GM12878 (cell line): ENCODE measurements at regions not wholly inside any gene's neighbourhood (a gene's known extent, or its start where the extent isn't known, plus 50 kb on each side); places are given as distances from the start of the nearest gene placed in this dataset.

Experiments used
- ATAC-seq: fragments of 200-7000 bp; cut with Tn5 transposase; 3 replicates; pipeline ENCODE4 v1.9.1; 2020; ENCODE audit warnings: mild to moderate bottlenecking, moderate library complexity
- BruUV-seq: library from RNA; stranded (reverse); fragments of 400-500 nt; replicated peaks from 2 replicates; lab custom pipeline; 2021; lab: Mats Ljungman, UMichigan
- CTCF ChIA-PET: fragments of 300-600 bp; sonication (Branson Sonifier 250); formaldehyde crosslinking; extraction: SDS; loops from one replicate; lab custom pipeline; 2021; ENCODE audit warnings: inconsistent platforms; lab: Yijun Ruan, JAX
- POLR2A ChIA-PET: fragments of 350-600 bp; formaldehyde crosslinking; extraction: SDS; loops from one replicate; lab custom pipeline; 2021; ENCODE audit warnings: inconsistent platforms; lab: Charles Lee
- RAD21 ChIA-PET: fragments of 300-600 bp; sonication (Branson Sonifier 250); formaldehyde crosslinking; loops from one replicate; lab custom pipeline; 2023; ENCODE audit warnings: antibody characterized with exemption; ENCODE audit not compliant: unreplicated experiment; lab: Charles Lee
- SMC1A ChIA-PET: fragments of 300-600 bp; sonication (Branson Sonifier 250); formaldehyde crosslinking; loops from one replicate; lab custom pipeline; 2023; ENCODE audit not compliant: unreplicated experiment, uncharacterized antibody; lab: Charles Lee
- DNase-seq: peaks from one replicate; pipeline ENCODE4 v3.0.0-alpha.2; 2011; ENCODE audit warnings: low read depth, low spot score
- FAIRE-seq: peaks from 3 replicates; lab custom pipeline; 2011; peaks lifted over from hg19 to GRCh38; lab: Jason Lieb, UNC
- H2AFZ ChIP-seq: 2 replicates; pipeline ENCODE4 v1.6.0; 2011; ENCODE audit warnings: low read depth, low read length, control low read depth; ENCODE audit not compliant: control insufficient read depth
- H3K27ac ChIP-seq: 2 replicates; pipeline ENCODE4 v1.5.1; 2011; ENCODE audit warnings: control low read depth; ENCODE audit not compliant: control insufficient read depth, insufficient read depth
- H3K27me3 ChIP-seq, 2 experiments: replicated peaks in 1 of 2; 2 replicates each; pipeline versions ENCODE4 v1.6.0 to v1.6.1; 2011; ENCODE audit warnings: low read length in 1 of 2; ENCODE audit not compliant: control insufficient read depth in 2 of 2, insufficient read depth in 2 of 2
- H3K36me3 ChIP-seq, 2 experiments: 2 replicates each; pipeline ENCODE4 v1.5.1; 2011; ENCODE audit warnings: low read length in 1 of 2; ENCODE audit not compliant: control insufficient read depth in 2 of 2, insufficient read depth in 2 of 2
- H3K4me1 ChIP-seq: 2 replicates; pipeline ENCODE4 v1.6.1; 2011; ENCODE audit warnings: mild to moderate bottlenecking, low read length, moderate library complexity, mixed read lengths; ENCODE audit not compliant: control insufficient read depth, insufficient read depth
- H3K4me2 ChIP-seq: 2 replicates; pipeline ENCODE4 v1.6.0; 2011; ENCODE audit warnings: control low read depth; ENCODE audit not compliant: control insufficient read depth, insufficient read depth
- H3K4me3 ChIP-seq: fragments of 200-600 bp; sonication (generic); 2 replicates; pipeline ENCODE4 v1.5.1; 2016
- H3K79me2 ChIP-seq: 2 replicates; pipeline ENCODE4 v1.6.0; 2011; ENCODE audit warnings: low read length; ENCODE audit not compliant: control insufficient read depth, insufficient read depth
- H3K9ac ChIP-seq: 2 replicates; pipeline ENCODE4 v1.8.0; 2011; ENCODE audit warnings: low read length, control low read depth, mixed read lengths; ENCODE audit not compliant: control insufficient read depth, insufficient read depth
- H3K9me3 ChIP-seq: replicated peaks from 3 replicates; pipeline ENCODE4 v1.5.1; 2011; ENCODE audit warnings: mild to moderate bottlenecking, low read length; ENCODE audit not compliant: control insufficient read depth, insufficient read depth
- H4K20me1 ChIP-seq: 2 replicates; pipeline ENCODE4 v1.6.0; 2011; ENCODE audit not compliant: control insufficient read depth, insufficient read depth
- CHD1 ChIP-seq: IDR thresholded peaks from 2 replicates; pipeline ENCODE4 v1.6.1; 2012; ENCODE audit warnings: low read depth, low read length, improper control_type of control experiment
- CREB1 ChIP-seq: IDR thresholded peaks from 2 replicates; pipeline ENCODE4 v1.6.1; 2012; ENCODE audit warnings: low read depth, mild to moderate bottlenecking, inconsistent platforms
- FOS ChIP-seq: IDR thresholded peaks from 3 replicates; pipeline ENCODE4 v1.6.1; 2011; ENCODE audit warnings: borderline replicate concordance; ENCODE audit not compliant: insufficient read length; ENCODE audit errors: extremely low read depth
- GATAD2B ChIP-seq: fragments of 450-650 bp; conservative IDR thresholded peaks from 2 replicates; pipeline ENCODE4 v1.6.1; 2017; ENCODE audit warnings: low read depth, mild to moderate bottlenecking, moderate library complexity
- IKZF2 ChIP-seq, 2 experiments: fragments of 450-650 bp; IDR thresholded peaks; 2 replicates each; pipeline ENCODE4 v1.6.1; 2017; ENCODE audit warnings: mild to moderate bottlenecking in 2 of 2, moderate library complexity in 2 of 2
- MTA3 ChIP-seq: IDR thresholded peaks from 2 replicates; pipeline ENCODE4 v1.6.1; 2012; ENCODE audit warnings: low read length, inconsistent platforms, borderline replicate concordance
- NFYB ChIP-seq: IDR thresholded peaks from 2 replicates; pipeline ENCODE4 v1.6.1; 2011; ENCODE audit warnings: low read depth, mild to moderate bottlenecking, low read length, improper control_type of control experiment, moderate library complexity; ENCODE audit not compliant: insufficient read depth
- PAX8 ChIP-seq: fragments of 450-650 bp; IDR thresholded peaks from 2 replicates; pipeline ENCODE4 v1.6.1; 2017; ENCODE audit warnings: mild to moderate bottlenecking, moderate library complexity
- POLR2A ChIP-seq: IDR thresholded peaks from 2 replicates; pipeline ENCODE4 v1.6.1; 2011; ENCODE audit warnings: low read depth, mild to moderate bottlenecking, low read length
- RAD21 ChIP-seq: IDR thresholded peaks from 2 replicates; pipeline ENCODE4 v1.6.1; 2011; ENCODE audit warnings: mild to moderate bottlenecking, low read depth, low read length, moderate library complexity; ENCODE audit not compliant: insufficient read depth
- RCOR1 ChIP-seq: conservative IDR thresholded peaks from 2 replicates; pipeline ENCODE4 v1.6.1; 2012; ENCODE audit warnings: low read depth, low read length, improper control_type of control experiment
- SMC3 ChIP-seq: IDR thresholded peaks from 2 replicates; pipeline ENCODE4 v1.6.1; 2011; ENCODE audit warnings: low read length, improper control_type of control experiment, borderline replicate concordance
- STAT3 ChIP-seq: IDR thresholded peaks from 2 replicates; pipeline ENCODE4 v1.6.1; 2011; ENCODE audit warnings: low read depth, low read length, improper control_type of control experiment
- TAF1 ChIP-seq: IDR thresholded peaks from 2 replicates; pipeline ENCODE4 v1.6.1; 2011; ENCODE audit warnings: mild to moderate bottlenecking, low read depth, low read length, borderline replicate concordance
- YY1 ChIP-seq: IDR thresholded peaks from 2 replicates; pipeline ENCODE4 v1.6.1; 2011; ENCODE audit warnings: low read depth, mild to moderate bottlenecking, low read length
- WGBS: methylation state at CpG from one replicate; pipeline ENCODE4 v1.1.6; 2016; ENCODE audit warnings: low lambda C conversion rate; ENCODE audit not compliant: insufficient replicate concordance, insufficient coverage; ENCODE audit errors: missing lambda C conversion rate; 5-methylcytosine and 5-hydroxymethylcytosine counted together
- in situ Hi-C: fragments of 300-500 bp; cut with MboI; formaldehyde crosslinking; loops from 9 replicates; pipeline ENCODE4 v1.14.3; 2018; ENCODE audit warnings: mixed read lengths
- intact Hi-C: fragments of 100-400 bp; cut with micrococcal nuclease; formaldehyde crosslinking; loops from one replicate; pipeline ENCODE4 v1.14.2; 2022; ENCODE audit not compliant: unreplicated experiment
- TF ChIP-seq, protein P1 (sequence below): IDR thresholded peaks from 2 replicates; pipeline ENCODE4 v1.6.1; 2011; ENCODE audit warnings: low read depth, low read length, improper control_type of control experiment, borderline replicate concordance
- TF ChIP-seq, protein P2 (sequence below): IDR thresholded peaks from 2 replicates; pipeline ENCODE4 v1.6.1; 2011; ENCODE audit warnings: borderline replicate concordance, low read depth, mild to moderate bottlenecking, moderate library complexity, mixed read lengths, low read length; ENCODE audit not compliant: insufficient read depth; ENCODE audit errors: extremely low read length
- TF ChIP-seq, protein P3 (sequence below): fragments of 450-650 bp; IDR thresholded peaks from 2 replicates; pipeline ENCODE4 v1.6.1; 2014; ENCODE audit warnings: mild to moderate bottlenecking

DNA sequence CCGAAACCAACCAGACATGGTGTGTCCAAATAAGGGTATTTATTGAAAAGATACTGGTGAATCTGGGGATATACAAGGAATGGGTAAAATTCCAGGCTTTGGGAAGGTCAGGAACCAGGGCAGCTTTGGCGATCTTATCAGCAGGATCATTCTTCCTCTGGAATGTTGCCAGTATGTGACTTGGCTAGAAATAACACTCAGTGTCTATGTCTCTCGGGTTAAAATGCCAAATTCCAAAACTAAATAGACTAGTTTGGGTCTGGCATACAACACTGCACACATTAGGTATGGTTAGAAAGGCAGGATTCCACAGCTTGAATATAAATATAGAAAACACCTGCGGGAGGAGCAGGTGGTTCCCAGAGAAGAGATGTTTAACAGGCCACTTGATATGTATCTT, 220.2 kb upstream of the CD96 start (continued):
- TF ChIP-seq, protein P1, sequence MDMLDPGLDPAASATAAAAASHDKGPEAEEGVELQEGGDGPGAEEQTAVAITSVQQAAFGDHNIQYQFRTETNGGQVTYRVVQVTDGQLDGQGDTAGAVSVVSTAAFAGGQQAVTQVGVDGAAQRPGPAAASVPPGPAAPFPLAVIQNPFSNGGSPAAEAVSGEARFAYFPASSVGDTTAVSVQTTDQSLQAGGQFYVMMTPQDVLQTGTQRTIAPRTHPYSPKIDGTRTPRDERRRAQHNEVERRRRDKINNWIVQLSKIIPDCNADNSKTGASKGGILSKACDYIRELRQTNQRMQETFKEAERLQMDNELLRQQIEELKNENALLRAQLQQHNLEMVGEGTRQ: no peak

DNA sequence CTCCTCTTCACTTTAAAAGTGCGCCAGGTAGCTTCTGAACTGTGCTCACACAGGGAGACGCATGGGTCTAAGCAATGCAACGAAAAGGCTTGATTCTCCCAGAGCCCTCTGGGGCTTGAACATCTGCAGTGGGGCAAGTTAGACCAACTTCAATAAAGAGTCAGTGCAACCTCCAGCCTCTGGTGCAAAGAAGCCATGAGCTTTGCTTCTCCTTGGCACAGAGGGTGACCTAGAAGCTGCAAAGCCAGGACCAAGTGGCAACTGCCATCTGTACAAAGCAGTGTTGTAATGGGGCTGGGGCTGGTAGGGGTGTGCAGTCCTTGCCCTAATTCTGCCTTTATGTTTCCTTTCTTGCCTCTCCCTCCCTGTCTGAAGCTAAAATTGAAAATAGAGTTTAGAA, 219.0 kb upstream of the CD96 start:
- Histone ChIP-seq H3K79me2 (no peaks in the 10 kb centered on the region), H3K9me3 (no peaks in the 10 kb centered on the region), H2AFZ (no peak overlapping the region), H3K4me2 (no peak overlapping the region), H3K36me3 (no peaks in the 10 kb centered on the region), H3K4me1 (no peaks in the 10 kb centered on the region), H3K27ac (no peak overlapping the region), H4K20me1 (no peaks in the 10 kb centered on the region), H3K9ac (no peak overlapping the region), H3K27me3 (no peaks in the 10 kb centered on the region), H3K4me3 (no peak overlapping the region)
- POLR2A ChIA-PET: no interaction called here
- RAD21 ChIA-PET: no interaction called here
- no peak for TF ChIP-seq MTA3
- no peak for TF ChIP-seq SMC3
- TF ChIP-seq STAT3: no peak
- TF ChIP-seq CREB1: no peak
- TF ChIP-seq, protein P2, sequence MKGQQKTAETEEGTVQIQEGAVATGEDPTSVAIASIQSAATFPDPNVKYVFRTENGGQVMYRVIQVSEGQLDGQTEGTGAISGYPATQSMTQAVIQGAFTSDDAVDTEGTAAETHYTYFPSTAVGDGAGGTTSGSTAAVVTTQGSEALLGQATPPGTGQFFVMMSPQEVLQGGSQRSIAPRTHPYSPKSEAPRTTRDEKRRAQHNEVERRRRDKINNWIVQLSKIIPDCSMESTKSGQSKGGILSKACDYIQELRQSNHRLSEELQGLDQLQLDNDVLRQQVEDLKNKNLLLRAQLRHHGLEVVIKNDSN: no peak
- TF ChIP-seq IKZF2 (IDR thresholded peaks at IDR 0.05): no peak
- TF ChIP-seq GATAD2B: no peak
- TF ChIP-seq NFYB: no peak
- no peak for TF ChIP-seq POLR2A
- TF ChIP-seq CHD1: no peak
- no peak for TF ChIP-seq PAX8
- TF ChIP-seq RAD21: no peak
- TF ChIP-seq, protein P3, sequence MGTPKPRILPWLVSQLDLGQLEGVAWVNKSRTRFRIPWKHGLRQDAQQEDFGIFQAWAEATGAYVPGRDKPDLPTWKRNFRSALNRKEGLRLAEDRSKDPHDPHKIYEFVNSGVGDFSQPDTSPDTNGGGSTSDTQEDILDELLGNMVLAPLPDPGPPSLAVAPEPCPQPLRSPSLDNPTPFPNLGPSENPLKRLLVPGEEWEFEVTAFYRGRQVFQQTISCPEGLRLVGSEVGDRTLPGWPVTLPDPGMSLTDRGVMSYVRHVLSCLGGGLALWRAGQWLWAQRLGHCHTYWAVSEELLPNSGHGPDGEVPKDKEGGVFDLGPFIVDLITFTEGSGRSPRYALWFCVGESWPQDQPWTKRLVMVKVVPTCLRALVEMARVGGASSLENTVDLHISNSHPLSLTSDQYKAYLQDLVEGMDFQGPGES: no peak
- TF ChIP-seq YY1: no peak
- no peak for TF ChIP-seq TAF1
- no peak for TF ChIP-seq FOS
- no peak for TF ChIP-seq RCOR1
- no peak for FAIRE-seq
- CTCF ChIA-PET: interaction anchor here (1.2 kb wide), 2 partner anchors 14 to 16 kb away, joined by 3 read pairs; no protein-coding TSS in a partner anchor
- 43% methylated on average over 3 of the region's 3 CpGs for whole genome bisulfite sequencing
- ATAC-seq: no peak
- no peak for DNase-seq
- intact Hi-C loops: no loop called here
- in situ Hi-C loops: no loop called here
- SMC1A ChIA-PET: interaction anchor here (1.3 kb wide), 1 partner anchor 13 kb away, joined by 4 read pairs; no protein-coding TSS in a partner anchor
- no TSS peak for BruUV-seq
